GM12891 (cell line): ENCODE measurements at regions not wholly inside any gene's neighbourhood (a gene's known extent, or its start where the extent isn't known, plus 50 kb on each side); places are given as distances from the start of the nearest gene placed in this dataset.

Experiments used
- DNase-seq: peaks from one replicate; pipeline ENCODE4 v3.0.0; 2011; ENCODE audit warnings: low spot score; ENCODE audit not compliant: insufficient read length
- FAIRE-seq: peaks from 2 replicates; lab custom pipeline; 2011; peaks lifted over from hg19 to GRCh38; lab: Jason Lieb, UNC
- PAX5 ChIP-seq: IDR thresholded peaks from 2 replicates; pipeline ENCODE4 v1.6.1; 2011; ENCODE audit warnings: low read length, moderate library complexity, mild to moderate bottlenecking; ENCODE audit not compliant: insufficient read depth, severe bottlenecking
- POLR2A ChIP-seq: IDR thresholded peaks from 2 replicates; pipeline ENCODE4 v1.6.1; 2011; ENCODE audit warnings: low read depth, low read length, control low read depth
- POLR2AphosphoS5 ChIP-seq: IDR thresholded peaks from 2 replicates; pipeline ENCODE4 v1.6.1; 2011; ENCODE audit warnings: low read depth, low read length, control low read depth
- POU2F2 ChIP-seq: IDR thresholded peaks from 2 replicates; pipeline ENCODE4 v1.6.1; 2011; ENCODE audit warnings: low read depth, mild to moderate bottlenecking, control low read depth, low read length, moderate library complexity
- SPI1 ChIP-seq: IDR thresholded peaks from 2 replicates; pipeline ENCODE4 v1.6.1; 2011; ENCODE audit warnings: low read depth, low read length, control low read depth
- TAF1 ChIP-seq: IDR thresholded peaks from 2 replicates; pipeline ENCODE4 v1.6.1; 2011; ENCODE audit warnings: low read depth, low read length, control low read depth

GRCh38 chr5:105288946-105289345 is 1726.4 kb upstream of the NUDT12 start:
- no peak for TF ChIP-seq POU2F2
- no peak for TF ChIP-seq POLR2A
- TF ChIP-seq POLR2AphosphoS5: no peak
- TF ChIP-seq TAF1: no peak
- TF ChIP-seq SPI1: no peak
- TF ChIP-seq PAX5: no peak
- DNase-seq (no peak), FAIRE-seq (no peak)

- FAIRE-seq: no peak
- DNase-seq: no peak
- TF ChIP-seq POU2F2 (no peak), TAF1 (no peak), SPI1 (no peak), POLR2A (no peak), PAX5 (no peak), POLR2AphosphoS5 (no peak)
Observed at GRCh38 chr5:105283134-105283533, 1720.5 kb upstream of the NUDT12 start.

DNA sequence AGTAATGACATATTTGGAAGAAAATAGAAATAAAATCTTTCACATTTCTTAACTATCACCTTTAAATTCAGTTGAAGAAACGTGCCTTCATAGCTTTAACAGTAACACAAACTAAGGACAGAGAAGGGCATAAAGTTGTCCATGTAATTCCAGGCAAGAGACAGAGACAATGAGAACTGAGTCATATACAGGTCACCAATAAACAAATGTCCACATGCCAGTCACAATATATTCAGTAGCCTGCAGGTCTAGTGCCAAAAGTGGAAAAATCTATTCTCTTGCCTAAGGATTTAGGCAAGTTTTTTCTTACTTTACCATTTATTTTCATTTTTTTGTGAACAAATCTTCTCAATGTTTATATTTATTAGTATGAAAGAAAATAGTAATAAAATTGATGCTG is 1711.5 kb upstream of the NUDT12 start:
- TF ChIP-seq POLR2A: no peak
- TF ChIP-seq PAX5: no peak
- no peak for TF ChIP-seq SPI1
- TF ChIP-seq POU2F2: no peak
- TF ChIP-seq POLR2AphosphoS5: no peak
- no peak for TF ChIP-seq TAF1
- DNase-seq (no peak), FAIRE-seq (no peak)

- FAIRE-seq (no peak), DNase-seq (no peak)
Observed at GRCh38 chr5:105263515-105263914, 1700.9 kb upstream of the NUDT12 start.

DNA sequence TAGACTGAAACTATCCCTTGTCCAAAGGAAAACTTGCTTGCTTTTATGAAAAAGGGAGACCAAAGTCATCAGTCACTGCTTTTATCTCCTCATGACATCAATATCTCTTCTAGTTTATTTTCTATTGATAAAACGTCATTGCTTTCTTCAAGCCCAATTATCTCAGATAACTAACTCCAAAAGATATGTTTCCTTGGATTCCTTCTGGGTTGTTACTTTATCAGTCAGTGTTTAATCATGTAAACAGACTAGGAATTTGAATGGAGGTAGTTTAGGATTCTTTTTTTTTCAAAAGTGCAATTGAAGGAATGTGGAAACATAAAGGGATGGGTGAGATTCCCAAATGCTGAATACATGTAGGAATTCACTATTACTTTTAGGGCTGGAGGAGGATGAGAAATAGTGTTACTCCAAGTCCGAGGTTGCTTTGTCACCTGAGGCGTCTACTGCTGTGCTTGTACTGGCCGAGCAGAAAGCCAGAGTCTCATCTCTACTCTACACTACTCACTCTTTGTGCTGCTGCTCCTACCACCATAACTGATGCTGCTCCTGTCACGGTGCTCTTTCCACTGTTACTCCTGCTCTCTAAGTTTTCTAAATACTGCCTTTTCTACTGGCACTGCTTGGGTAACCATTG is 1697.1 kb upstream of the NUDT12 start:
- DNase-seq: no peak
- TF ChIP-seq POLR2A (no peak), POLR2AphosphoS5 (no peak), POU2F2 (no peak), SPI1 (no peak), PAX5 (no peak)
- FAIRE-seq: no peak

More at GRCh38 chr5:105263515-105263914, 1700.9 kb upstream of the NUDT12 start:
- no peak for TF ChIP-seq PAX5

GRCh38 chr5:105238561-105238960 is 1676.0 kb upstream of the NUDT12 start:
- DNase-seq (no peak), FAIRE-seq (no peak)

DNA sequence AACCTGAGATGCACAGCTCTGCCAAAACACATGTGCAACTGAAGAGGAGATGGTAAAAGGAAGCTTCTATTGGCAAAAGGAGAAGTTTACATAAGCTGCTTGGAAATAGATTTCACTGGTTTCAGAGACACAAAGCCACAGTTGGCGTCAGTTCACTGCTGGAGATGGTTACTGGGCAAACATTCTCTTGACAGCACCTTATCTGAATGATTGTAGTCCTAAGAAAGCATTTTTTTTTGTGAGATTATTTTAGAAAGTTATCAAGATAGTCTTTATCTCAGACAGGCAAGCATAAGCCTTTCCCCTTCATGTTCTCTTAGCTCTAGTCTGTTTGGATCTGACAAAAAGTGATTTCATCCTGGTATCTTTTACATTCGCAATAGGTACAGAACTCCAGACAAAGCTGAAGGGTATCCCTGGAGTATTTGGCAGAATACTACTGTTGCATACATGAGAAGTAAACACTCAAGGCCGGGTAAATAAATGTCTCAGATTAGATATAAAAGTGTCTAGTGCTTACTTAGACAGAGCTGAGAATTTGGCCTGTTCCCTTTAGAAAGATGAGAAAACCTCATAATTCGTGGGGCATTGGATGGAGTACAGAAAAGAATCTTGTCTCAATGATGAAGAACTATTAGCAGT is 1668.0 kb upstream of the NUDT12 start:
- TF ChIP-seq PAX5: no peak
- no peak for TF ChIP-seq POU2F2
- no peak for TF ChIP-seq SPI1
- TF ChIP-seq TAF1: no peak
- no peak for TF ChIP-seq POLR2AphosphoS5
- no peak for TF ChIP-seq POLR2A
- no peak for FAIRE-seq
- DNase-seq: no peak

More at GRCh38 chr5:105238561-105238960, 1676.0 kb upstream of the NUDT12 start:
- TF ChIP-seq SPI1 (no peak), TAF1 (no peak), POU2F2 (no peak), PAX5 (no peak), POLR2A (no peak), POLR2AphosphoS5 (no peak)

DNA sequence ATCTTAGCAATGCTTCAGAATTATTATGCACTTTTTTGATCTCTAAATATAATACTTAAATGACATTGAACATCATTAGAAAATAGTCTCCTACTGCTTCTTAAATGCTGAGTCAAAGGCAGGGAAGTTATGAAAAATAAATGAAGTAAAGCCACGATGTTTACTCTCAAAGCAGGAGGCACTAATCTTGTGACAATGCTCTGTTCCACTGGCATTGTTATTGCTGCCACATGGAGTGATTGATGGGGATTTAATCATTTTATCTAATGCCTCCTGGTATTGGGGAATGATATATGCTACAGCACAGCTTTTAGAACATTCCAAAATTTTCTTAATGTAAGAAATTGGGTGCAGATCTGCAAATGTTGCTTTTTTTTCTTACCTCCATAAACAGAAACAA is 1655.4 kb upstream of the NUDT12 start:
- no peak for FAIRE-seq

DNA sequence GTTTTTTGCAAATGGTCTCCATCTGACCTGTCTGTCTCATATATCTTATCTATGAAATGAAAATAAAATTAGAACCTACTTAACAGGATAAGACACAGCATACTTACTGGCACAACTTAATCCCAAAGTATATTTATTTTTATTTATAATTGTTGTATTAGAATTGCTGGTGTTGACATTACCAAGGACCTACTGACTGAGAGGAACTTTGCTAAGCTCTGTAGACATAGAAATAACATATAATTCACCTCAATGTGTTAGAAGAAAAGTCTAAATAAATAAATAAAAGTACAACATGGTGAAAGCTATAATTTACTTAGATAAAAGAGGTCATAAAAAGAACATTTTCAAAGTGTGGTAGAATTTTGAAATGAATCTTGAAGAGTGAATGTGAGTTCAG is 1650.5 kb upstream of the NUDT12 start:
- FAIRE-seq: no peak
- TF ChIP-seq POLR2A (no peak), POLR2AphosphoS5 (no peak), POU2F2 (no peak), TAF1 (no peak), PAX5 (no peak), SPI1 (no peak)
- no peak for DNase-seq

More for the DNA sequence above, 1655.4 kb upstream of the NUDT12 start:
- TF ChIP-seq PAX5: no peak
- no peak for TF ChIP-seq SPI1
- TF ChIP-seq POLR2A: no peak
- no peak for TF ChIP-seq POLR2AphosphoS5
- no peak for TF ChIP-seq POU2F2
- TF ChIP-seq TAF1: no peak
- no peak for DNase-seq

DNA sequence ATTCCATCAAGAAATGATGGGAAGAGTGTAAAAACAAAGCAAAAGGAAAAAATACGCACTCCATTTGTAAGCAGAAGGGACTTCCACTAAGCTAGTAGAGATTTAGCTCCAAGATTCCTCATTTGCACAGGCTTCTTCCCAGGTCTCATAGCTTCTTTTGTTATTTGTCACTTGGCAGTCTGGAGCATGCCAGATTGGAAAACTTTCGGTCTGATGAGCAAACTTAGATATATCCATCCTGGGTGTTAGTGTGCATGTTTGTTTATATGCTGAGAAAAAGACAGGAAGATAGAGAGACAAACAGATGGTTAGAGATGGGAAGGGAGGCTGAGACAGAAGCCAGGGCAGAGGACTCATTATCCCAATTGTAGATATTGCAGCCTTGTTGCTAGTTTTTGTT is 1644.5 kb upstream of the NUDT12 start:
- FAIRE-seq (no peak), DNase-seq (no peak)
- TF ChIP-seq POLR2A (no peak), TAF1 (no peak), POLR2AphosphoS5 (no peak), SPI1 (no peak), PAX5 (no peak)
